ENCODE measurements at regions not wholly inside any gene's neighbourhood (a gene's known extent, or its start where the extent isn't known, plus 50 kb on each side); places are given as distances from the start of the nearest gene placed in this dataset.
"Not testable (repeated sequence)": the region's sequence is repeated elsewhere in the genome, so short reads cannot be mapped to it uniquely, and the experiment has no call there.

DNA sequence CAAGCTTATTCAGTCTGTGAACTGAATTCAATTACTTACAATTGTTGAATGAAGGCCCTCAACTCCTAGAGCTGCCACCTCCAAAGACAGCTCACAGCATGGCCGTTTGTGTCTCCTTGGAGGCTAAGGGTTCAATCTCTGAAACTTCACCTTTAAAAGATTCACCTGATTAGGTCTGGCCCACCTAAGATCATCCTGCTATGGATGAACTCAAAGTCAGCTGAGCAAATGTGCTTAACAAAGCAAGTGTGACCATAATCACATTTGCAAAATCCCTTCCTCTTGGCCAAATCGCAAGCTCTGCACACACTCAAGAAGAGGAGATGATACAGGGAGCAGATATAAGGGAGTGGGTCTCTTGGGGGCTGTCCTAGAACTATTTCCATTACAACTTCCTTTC, 105.0 kb upstream of the FAM90A1 start:
- H3K9me3 ChIP-seq (replicated peaks in 1 of 3); intact Hi-C loops (cut with DNase I): not testable (repeated sequence)
- WGBS, 4 donors: 64 to 89% (median 73%) methylated on average over 1 to 2 of the region's 2 CpGs

DNA sequence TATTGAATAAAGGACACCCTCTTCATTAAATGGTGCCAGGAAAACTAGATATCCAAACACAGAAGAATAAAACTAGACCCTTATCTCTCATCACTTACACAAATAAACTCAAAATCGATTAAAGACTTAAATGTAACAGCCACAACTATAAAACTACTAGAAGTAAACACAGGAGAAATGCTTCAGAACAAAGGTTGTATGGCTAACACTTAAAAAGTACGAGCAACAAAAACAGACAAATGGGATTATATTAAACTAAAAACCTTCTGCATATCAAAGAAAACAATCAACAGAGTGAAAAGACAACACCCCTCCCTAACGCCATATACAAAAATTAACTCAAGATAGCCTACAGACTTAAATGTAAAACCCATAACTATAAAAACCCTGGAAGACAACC, 104.7 kb upstream of the CLEC6A start:
- WGBS, 4 donors: 58 to 79% (median 71%) methylated on average over 3 of the region's 3 CpGs
- H3K4me3 ChIP-seq; H3K36me3 ChIP-seq (replicated peaks in 1 of 2); H3K9me3 ChIP-seq (replicated peaks in 1 of 3); DNase-seq; intact Hi-C loops (cut with DNase I); H3K27ac ChIP-seq; H3K27me3 ChIP-seq; H3K4me1 ChIP-seq (replicated peaks in 1 of 2): not testable (repeated sequence)

More for the DNA sequence above, 105.0 kb upstream of the FAM90A1 start:
- not testable (repeated sequence) for H3K36me3 ChIP-seq (replicated peaks in 1 of 2); H3K27ac ChIP-seq; H3K4me3 ChIP-seq; H3K4me1 ChIP-seq (replicated peaks in 1 of 2); H3K27me3 ChIP-seq; DNase-seq

- DNase-seq; H3K9me3 ChIP-seq (replicated peaks in 1 of 3); H3K4me3 ChIP-seq; H3K36me3 ChIP-seq (replicated peaks in 1 of 2); intact Hi-C loops (cut with DNase I); H3K27me3 ChIP-seq; H3K4me1 ChIP-seq (replicated peaks in 1 of 2); H3K27ac ChIP-seq: not testable (repeated sequence)
- WGBS, 4 donors: 73 to 100% (median 80%) methylated on average over 1 of the region's 1 CpG
Observed at GRCh38 chr12:8354741-8355140, 101.0 kb upstream of the CLEC6A start.

DNA sequence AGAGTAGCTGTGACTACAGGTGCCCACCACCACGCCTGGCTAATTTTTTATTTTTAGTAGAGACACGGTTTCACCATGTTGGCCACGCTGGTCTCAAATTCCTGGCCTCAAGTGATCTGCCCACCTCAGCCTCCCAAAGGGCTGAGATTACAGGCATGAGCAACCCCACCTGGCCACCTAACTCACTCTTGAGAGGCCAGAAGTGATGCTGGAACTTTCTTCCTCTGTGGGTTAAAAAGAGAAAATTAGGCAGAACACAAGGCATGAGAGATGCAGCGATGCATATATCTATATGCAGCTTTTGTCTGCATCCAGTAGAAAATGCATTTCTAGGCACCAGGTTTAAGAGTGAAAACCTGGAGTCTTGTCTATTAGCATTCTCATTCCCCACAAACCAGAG, 100.2 kb upstream of the CLEC6A start:
- intact Hi-C loops (cut with DNase I); H3K4me1 ChIP-seq (replicated peaks in 1 of 2); H3K27me3 ChIP-seq; H3K27ac ChIP-seq; DNase-seq; H3K36me3 ChIP-seq (replicated peaks in 1 of 2); H3K4me3 ChIP-seq; H3K9me3 ChIP-seq (replicated peaks in 1 of 3): not testable (repeated sequence)
- 79 to 95% (median 89%) methylated on average over 2 to 4 of the region's 4 CpGs for WGBS, 4 donors

DNA sequence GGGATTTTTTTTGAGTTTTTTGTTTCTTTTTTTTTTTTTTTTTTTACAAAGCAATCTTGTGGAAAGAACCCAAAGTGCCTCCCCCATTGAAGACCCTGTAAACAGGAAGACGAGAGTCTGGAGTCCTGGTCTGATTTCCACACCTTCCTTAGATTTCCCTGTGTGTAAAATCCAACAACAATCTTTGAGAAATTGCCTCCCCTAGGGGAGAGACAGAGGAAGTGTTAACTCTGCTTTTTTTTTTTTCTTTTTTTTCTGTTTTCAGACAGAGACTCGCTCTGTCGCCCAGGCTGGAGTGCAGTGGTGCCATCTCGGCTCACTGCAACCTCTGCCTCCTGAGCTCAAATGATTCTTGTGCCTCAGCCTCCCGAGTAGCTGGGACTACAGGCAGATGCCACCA, 82.0 kb upstream of the CLEC6A start:
- H3K36me3 ChIP-seq (replicated peaks in 1 of 2); intact Hi-C loops (cut with DNase I); H3K9me3 ChIP-seq (replicated peaks in 1 of 3); H3K4me3 ChIP-seq; H3K27me3 ChIP-seq; H3K27ac ChIP-seq; H3K4me1 ChIP-seq (replicated peaks in 1 of 2); DNase-seq: not testable (repeated sequence)
- WGBS, 4 donors: 26 to 36% (median 29%) methylated on average over 5 of the region's 5 CpGs

DNA sequence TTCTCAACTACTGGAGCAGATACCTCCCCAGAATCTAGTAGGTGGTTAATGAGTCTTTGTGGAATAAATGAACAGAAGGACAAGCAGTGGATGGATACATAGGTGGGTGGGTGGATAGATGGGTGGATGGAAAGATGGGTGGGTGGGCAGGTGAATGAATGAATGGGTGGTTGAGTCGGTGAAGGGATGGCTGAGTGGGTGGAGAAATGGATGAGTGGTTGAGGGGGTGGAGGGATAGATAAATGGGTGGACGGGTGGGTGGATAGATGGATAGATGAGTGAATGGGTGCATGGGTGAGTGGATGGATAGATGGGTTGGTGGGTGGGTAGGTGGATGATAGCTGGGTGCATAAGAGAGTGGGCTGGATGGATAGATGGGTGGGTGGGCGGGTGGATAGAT, 80.6 kb upstream of the CLEC6A start:
- H3K27me3 ChIP-seq; H3K4me1 ChIP-seq (replicated peaks in 1 of 2); H3K27ac ChIP-seq; H3K9me3 ChIP-seq (replicated peaks in 1 of 3); intact Hi-C loops (cut with DNase I); H3K4me3 ChIP-seq; H3K36me3 ChIP-seq (replicated peaks in 1 of 2); DNase-seq: not testable (repeated sequence)
- 66 to 80% (median 77%) methylated on average over 2 to 3 of the region's 3 CpGs for WGBS, 4 donors

DNA sequence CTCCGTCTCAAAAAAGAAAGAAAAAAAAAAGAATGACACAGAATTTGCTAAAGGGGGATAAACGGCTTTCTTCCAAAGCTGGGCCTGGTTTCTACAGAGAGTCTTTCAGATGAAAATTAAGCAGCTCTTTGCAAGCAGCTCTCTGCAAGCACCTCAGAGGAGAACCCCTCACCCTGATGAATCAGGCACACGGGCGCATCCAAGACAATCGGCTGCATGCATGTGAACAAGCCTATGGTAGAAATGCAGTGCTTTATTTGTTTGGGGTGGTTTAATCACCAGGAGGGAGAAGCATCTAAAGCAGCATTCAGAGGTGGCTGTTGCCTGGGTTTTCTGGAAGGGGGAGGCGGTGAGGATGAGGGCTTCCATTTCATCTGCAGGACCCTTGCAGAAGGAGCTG, 78.0 kb upstream of the CLEC6A start:
- H3K9me3 ChIP-seq (replicated peaks in 1 of 3); DNase-seq; H3K36me3 ChIP-seq (replicated peaks in 1 of 2); H3K4me3 ChIP-seq; H3K27ac ChIP-seq; H3K4me1 ChIP-seq (replicated peaks in 1 of 2); intact Hi-C loops (cut with DNase I); H3K27me3 ChIP-seq: not testable (repeated sequence)
- whole genome bisulfite sequencing, 4 donors: 68 to 74% (median 71%) methylated on average over 6 of the region's 6 CpGs

GRCh38 chr12:8382556-8382955, 73.2 kb upstream of the CLEC6A start:
- H3K27me3 ChIP-seq; intact Hi-C loops (cut with DNase I); H3K4me1 ChIP-seq (replicated peaks in 1 of 2); H3K36me3 ChIP-seq (replicated peaks in 1 of 2); H3K9me3 ChIP-seq (replicated peaks in 1 of 3); DNase-seq; H3K4me3 ChIP-seq; H3K27ac ChIP-seq: not testable (repeated sequence)
- WGBS, 4 donors: 70 to 100% (median 80%) methylated on average over 1 to 4 of the region's 4 CpGs

DNA sequence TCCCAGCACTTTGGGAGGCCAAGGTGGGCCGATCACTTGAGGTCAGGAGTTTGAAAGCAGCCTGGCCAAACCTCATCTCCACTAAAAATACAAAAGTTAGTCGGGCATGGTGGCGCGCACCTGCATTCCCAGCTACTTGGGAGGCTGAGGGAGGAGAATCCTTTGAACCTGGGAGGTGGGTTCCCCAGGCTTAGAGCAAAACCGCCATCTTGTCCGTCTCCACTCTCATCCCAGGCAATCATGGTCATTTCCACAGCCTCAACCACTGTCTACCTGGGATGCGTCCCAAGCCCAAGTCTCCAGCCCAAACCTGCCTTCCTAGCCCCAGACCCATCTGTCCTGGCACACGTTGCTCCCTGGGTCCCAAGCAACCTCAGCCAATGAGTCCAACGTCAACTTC, 71.1 kb upstream of the CLEC6A start:
- WGBS, 4 donors: 86 to 91% (median 89%) methylated on average over 9 of the region's 9 CpGs
- H3K4me3 ChIP-seq; H3K9me3 ChIP-seq (replicated peaks in 1 of 3); DNase-seq; H3K27ac ChIP-seq; H3K4me1 ChIP-seq (replicated peaks in 1 of 2); H3K36me3 ChIP-seq (replicated peaks in 1 of 2); H3K27me3 ChIP-seq; intact Hi-C loops (cut with DNase I): not testable (repeated sequence)

DNA sequence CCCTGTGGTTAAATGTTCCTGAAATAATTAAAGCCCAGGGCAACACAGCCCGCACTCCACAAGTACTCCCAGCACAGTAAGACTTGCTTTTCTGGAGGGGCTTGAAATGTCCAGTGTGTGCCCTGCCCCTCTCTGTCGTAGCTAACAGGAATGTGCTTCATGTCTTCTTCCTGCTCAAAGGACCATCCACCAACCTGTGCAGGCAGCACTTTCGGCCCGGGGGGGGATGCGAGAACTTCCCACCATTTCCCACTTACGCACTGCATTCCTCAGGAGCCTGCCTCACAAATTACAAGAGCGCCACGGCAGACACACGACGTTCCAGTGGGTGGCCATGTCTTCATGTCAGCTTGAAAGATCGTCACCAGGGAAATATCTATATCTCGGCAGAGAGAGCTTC, 70.3 kb upstream of the CLEC6A start:
- H3K9me3 ChIP-seq (replicated peaks in 1 of 3); H3K27me3 ChIP-seq; DNase-seq; H3K4me1 ChIP-seq (replicated peaks in 1 of 2); H3K36me3 ChIP-seq (replicated peaks in 1 of 2); H3K27ac ChIP-seq; H3K4me3 ChIP-seq; intact Hi-C loops (cut with DNase I): not testable (repeated sequence)
- WGBS, 4 donors: 80 to 84% (median 82%) methylated on average over 6 to 12 of the region's 12 CpGs

DNA sequence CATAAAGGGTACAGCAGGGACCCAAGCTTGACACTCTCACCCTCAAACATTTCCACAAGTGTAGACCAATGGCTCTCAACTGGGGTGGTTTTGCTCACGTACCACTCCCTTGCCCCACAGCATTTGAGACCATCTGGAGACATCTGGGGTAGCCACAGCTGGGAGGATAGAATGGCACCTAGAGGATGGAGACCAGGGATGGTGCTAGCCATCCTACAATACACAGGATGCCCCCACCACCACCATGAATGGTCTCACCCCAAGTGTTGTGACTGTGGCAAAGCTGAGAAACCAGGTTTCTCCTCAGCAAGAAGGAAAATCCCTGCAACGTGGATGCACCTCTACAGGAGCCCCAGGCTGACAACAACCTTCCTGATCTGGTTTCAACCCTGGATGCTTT, 69.1 kb upstream of the CLEC6A start:
- H3K27ac ChIP-seq; intact Hi-C loops (cut with DNase I); H3K4me3 ChIP-seq; DNase-seq; H3K36me3 ChIP-seq (replicated peaks in 1 of 2); H3K4me1 ChIP-seq (replicated peaks in 1 of 2); H3K27me3 ChIP-seq; H3K9me3 ChIP-seq (replicated peaks in 1 of 3): not testable (repeated sequence)
- WGBS, 4 donors: 60 to 96% (median 84%) methylated on average over 1 to 2 of the region's 2 CpGs

DNA sequence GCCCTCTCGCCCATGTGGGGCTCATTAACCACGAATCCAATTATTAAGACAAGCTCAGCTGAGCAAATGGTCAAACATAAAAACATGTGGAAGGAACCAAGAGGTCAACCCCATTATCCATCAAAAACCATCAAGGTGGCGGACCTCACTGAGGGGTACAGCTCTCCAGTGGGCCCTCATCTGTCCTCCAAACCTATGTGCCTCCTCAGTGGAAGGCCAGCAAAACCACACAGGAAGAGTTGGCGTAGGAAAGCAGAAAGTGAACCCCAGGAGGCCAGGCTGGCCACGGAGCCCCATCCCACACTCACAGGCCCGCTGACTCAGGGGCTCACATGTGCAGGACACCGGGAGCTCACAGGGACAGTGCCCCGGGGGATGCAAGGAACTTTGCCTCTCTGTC, 66.5 kb upstream of the CLEC6A start:
- H3K36me3 ChIP-seq (replicated peaks in 1 of 2); H3K27ac ChIP-seq; H3K27me3 ChIP-seq; DNase-seq; H3K4me3 ChIP-seq; H3K4me1 ChIP-seq (replicated peaks in 1 of 2); H3K9me3 ChIP-seq (replicated peaks in 1 of 3); intact Hi-C loops (cut with DNase I): not testable (repeated sequence)
- WGBS, 4 donors: 74 to 78% (median 75%) methylated on average over 4 to 8 of the region's 8 CpGs

All from adrenal gland (tissue), 9 donors.